CD4-positive, alpha-beta T cell treated with Interleukin-12 subunit alpha and Interleukin-12 subunit beta, for 1 hour (primary cell): ENCODE measurements at regions not wholly inside any gene's neighbourhood (a gene's known extent, or its start where the extent isn't known, plus 50 kb on each side); places are given as distances from the start of the nearest gene placed in this dataset.

Experiments used
- DNase-seq: peaks from one replicate; pipeline ENCODE4 v3.0.0-alpha.2; 2020

DNA sequence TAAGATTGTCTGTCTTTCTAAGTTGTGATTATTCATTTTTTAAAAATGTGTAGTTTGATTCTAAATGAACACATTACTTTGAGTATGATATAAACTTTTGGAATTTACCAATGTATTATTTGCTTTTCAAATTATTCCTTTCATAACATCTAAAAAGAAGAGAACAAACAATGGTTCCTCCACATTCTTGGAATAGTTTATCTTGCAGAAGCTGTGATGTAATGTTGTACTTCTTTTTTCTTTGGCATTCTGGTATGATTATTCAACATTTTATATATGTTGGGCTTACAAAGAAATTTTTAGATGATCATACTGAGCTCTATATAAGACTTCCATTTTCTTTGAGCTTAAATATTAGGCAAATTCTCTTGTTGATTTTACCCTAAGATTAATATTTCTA is 419.2 kb downstream of the DIPK2A start:
- DNase-seq = no peak

- no peak for DNase-seq
Observed at GRCh38 chr3:144391236-144391635, 419.6 kb downstream of the DIPK2A start.

- no peak for DNase-seq
Observed at GRCh38 chr3:144394032-144394431, 422.4 kb downstream of the DIPK2A start.

DNA sequence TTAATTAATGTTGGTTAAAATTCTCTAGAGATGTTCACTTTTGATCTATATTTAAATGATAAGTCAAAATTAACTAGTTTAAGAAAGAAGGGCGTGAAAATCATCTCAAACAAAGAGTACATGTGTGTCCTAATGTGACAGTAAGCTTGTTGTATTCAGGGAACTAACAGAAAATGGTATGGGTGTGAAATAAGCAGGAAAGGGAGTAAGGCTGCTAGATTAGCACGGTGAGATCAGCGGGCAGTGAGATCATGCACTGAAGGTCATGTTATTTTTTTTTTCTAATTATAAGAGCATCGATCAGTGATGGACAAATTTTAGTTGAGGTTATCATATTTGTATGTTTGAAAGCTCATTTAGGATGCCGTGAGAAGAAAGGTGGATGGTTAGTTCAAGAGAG is 430.8 kb downstream of the DIPK2A start:
- no peak for DNase-seq

DNA sequence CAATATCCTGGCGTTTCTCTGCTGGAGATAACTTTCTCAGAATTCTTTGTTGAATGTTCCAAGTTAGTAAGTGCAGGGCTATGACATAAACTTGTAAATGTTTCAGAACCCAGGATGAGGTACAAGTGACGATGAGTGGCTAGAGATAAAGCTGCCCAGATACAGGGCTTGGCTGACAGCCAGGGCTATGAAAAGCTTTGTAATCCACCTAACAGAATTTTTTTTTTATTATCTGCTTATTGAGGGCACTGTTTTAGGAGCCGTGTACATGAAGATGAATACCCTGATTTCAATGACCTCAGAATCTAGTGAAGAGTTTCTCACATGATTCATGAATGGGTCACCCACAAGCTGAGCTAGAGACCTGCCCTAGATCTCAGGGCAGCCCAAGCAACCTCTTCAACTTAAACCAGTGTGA is 431.4 kb downstream of the DIPK2A start:
- DNase-seq = no peak

DNA sequence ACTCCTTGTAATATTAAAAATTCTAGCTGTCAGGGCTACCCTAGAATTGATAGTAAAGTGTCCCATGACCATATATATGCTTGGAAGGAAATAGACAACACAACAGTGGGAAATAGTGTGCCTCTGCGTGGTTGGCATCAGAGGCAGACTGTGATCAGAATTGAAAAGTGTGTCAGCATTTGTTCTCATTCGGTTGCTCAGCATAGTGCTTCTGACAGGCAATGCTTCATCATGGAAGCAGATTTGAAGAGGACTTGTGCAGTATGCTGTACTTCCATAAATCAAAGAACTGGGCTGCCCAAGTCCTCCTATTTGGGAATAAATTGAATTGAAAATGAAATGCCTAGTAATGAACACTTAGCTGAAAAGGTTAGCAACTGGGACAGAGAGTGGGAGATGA is 435.7 kb downstream of the DIPK2A start:
- DNase-seq = no peak

DNA sequence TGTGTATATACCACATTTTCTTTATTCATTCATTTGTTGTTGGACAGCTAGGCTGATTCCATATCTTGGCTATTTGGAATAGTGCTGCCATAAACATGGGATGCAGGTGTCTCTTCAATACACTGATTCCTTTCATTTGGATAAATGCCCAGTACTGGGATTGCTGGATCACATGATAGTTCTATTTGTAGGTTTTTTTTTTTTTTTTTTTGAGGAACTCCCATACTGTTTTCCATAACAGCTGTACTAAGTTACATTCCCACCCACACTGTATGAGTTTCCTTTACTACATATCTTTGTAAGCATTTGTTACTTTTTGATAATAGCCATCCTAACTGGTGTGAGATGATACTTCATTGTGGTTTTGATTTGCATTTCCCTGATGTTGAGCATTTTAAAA is 437.7 kb downstream of the DIPK2A start:
- no peak for DNase-seq

DNA sequence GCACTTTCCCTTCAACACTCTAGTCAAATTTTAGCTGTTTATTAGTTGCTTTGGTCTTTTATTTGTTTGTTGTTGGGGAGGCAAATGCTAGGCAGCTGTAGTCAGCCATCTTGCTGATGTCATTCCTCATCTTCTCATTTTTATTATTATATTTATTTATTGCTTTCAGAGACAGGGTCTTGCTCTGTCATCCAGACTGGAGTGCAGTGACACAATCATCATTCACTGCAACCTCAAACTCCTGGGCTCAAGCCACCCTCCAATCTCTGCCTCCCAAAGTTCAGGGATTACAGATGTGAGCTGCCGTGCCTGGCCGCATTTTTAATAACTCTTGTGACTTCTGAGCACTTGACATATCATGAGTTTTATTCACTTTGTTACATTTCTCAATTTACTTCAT is 441.4 kb downstream of the DIPK2A start:
- DNase-seq = no peak

GRCh38 chr3:144415492-144415891 is 443.9 kb downstream of the DIPK2A start:
- no peak for DNase-seq

DNA sequence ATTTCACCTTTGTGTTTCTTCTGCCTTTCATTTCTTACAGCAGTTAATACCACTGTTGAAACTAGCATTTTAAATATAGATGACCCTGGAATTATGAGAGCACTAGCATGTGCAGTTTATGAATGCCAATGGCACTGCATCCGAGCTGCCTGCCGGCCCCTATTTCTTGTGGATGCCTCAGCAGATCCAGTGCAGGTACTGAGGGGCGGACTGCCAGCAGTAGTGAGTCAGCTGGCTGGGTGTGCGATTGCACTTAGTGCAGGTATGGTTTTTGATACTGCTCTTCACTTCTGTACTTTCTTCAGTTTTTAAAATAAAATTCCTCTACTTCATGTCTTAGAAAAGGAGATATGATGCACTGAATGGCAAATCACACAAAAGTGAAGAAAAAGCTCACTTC is 453.0 kb downstream of the DIPK2A start:
- no peak for DNase-seq

DNA sequence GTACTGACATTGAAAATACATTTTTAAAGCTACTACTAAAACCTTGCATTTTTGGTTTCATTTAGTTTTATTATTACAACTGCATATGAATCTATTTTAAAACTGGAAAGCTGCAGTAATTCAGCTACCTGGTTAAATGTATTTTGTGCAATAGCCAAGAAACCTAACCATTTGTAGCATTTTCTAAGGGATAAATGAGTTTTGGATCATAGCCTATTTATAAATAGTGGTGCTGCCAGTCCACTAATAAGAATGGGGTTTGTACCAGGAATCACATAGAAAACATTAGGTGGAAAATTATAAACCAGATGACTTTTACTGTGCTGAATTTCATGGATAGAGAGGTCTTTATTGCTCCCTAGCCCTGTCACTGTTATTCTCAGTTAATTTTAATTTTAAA is 454.7 kb downstream of the DIPK2A start:
- DNase-seq = no peak

DNA sequence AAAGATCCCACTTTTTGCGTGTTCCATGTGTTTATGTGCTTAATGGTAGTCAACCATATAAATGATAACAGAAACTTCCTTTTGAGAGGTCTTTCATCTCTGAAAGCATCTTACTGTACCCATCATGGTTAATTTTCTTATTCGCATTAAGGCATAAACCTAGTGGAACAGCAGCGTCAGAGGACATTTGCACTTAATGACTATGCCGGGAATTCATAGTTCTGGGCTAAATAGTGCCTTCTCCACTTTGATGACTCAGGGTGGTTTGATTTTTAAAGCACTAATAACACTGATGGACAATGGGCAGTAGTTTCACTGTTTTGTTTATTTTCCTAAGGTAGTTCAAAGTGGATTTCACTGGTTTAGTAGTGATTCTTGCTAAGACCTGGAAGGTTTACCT is 455.3 kb downstream of the DIPK2A start:
- DNase-seq = no peak

- no peak for DNase-seq
Observed at GRCh38 chr3:144429719-144430121, 458.1 kb downstream of the DIPK2A start.

- DNase-seq = no peak
Observed at GRCh38 chr3:144431134-144431533, 459.5 kb downstream of the DIPK2A start.

GRCh38 chr3:144433006-144433405 is 461.4 kb downstream of the DIPK2A start:
- DNase-seq = no peak

DNA sequence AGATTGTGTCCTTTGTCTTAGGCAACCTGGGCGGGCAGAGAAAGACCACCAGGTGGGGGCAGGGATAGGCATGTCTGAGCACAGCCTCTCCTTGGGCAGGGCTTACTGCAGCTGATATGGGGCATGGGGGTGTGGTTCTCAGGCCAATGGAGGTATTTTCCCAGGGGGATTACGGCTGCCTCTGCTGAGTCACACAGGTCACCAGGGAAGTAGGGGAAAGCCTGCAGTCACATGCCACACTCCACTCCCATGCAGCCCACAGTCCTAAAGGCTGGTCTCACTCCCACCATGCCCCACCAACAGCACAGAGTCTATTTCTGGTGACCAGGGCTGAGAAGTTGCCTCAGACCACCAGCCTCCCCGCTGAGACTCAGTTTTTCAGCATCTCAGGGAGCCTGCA is 466.4 kb downstream of the DIPK2A start:
- DNase-seq = no peak

DNA sequence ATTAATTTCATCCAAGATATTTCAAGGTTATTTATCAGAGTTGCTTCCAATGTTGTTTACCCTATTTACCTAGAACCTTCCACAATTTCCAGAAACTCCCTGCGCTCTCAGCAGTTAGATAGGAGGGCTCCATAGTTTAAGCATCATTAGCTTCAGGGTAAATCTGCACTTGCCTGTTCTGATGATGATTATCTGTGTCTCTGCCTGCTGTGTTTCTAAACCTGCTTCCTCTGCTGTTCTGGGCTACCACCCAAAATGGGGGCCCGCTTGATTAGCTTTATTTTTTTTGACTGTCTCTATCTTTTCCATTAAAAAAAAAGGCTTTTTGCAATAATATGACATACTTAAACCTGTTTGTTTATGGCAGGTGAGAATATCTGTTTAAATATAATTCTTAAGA is 472.4 kb downstream of the DIPK2A start:
- no peak for DNase-seq

DNA sequence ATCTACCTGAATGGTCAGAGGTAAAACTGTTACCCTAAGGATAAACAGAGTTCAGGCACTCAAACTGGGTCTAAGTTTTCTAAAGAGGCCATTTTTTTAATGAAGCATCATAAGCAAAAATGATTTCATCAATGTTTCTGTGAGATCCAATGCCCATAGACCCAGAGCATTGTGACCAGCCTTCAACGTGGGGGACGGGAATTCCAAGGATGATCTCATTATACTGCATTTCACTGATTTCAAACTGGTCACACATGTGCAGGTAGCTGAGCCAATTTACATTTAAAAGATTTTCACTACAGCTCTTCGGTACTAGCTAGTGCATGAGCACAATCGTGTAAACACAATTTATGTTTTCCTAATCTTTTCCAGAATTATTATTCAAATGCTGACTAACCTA is 472.9 kb downstream of the DIPK2A start:
- DNase-seq = no peak

GRCh38 chr3:144455841-144456440 is 484.3 kb downstream of the DIPK2A start:
- DNase-seq = no peak

- no peak for DNase-seq
Observed at GRCh38 chr3:144457758-144458157, 486.1 kb downstream of the DIPK2A start.

DNA sequence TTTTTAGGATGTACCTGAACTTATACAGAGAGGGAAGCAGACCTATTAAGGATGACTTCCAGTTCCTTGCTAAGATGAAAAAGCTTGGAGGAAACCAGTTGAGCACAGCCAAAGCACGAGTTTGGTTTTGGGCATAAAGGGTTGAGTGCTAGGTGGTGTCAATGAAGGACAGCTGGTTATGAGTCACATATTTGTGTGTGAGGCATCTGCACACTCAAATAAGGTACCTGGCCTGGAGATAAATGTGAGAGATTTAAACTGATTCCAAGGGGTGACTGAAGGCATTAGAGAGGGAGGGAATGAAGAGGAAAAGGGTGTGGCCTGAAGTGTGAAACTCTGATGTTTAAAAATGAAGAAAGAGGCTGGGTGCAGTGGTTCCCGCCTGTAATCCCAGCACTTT is 486.7 kb downstream of the DIPK2A start:
- DNase-seq = no peak

DNA sequence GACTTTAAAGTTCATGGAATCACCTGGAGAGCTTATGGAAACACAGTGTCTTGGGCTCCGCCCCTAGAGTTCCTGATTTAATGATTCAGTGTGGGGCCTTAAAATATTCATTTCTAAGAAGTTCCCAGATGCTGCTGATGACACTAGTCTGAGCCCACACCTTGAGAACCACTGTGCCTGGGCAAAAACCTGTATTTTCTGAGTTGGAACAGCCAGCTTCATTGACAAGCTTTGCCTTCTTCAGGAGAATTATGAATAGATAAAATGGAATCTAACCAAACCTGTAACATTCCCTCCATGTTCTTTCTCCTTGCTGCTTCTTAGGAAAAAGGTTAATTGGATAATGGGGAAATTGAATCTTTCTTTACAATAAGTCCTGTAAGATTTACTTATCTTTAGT is 490.7 kb downstream of the DIPK2A start:
- no peak for DNase-seq

DNA sequence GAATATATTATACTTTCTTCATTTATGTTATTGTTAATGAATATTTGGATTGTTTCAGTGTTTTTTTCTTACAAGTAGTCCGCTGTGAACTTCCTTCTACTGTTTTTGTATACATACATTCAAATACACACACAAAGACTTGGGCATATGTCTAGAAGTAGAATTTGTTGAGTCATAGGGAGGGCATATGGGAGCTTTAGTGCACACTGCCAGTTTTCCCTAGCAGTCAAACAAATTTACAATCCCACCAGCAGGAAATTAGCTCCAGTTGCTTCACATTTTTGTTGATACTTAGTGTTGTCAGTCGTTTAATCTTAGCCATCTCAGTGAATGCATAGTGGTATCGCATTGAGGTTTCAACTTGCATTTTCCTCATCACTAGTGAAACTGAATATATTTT is 492.3 kb downstream of the DIPK2A start:
- DNase-seq = no peak

DNA sequence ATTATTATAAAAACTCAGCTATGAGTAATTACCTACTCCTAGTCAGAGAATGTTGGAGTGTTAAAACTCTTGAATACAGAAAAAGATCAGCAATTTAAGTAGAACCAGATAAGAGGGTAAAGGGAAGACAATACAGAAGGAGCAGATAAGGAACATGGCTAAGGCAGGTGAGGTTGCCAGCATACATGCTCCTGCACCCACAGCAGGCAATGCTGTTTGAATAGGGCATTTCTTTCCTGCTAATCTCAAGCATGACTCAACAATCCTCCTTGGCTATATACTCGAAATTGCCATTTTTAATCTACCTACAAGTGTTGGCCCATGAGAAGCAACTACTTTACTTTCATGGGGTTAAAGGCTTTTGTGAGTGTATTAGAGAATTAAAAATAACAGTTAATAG is 494.5 kb downstream of the DIPK2A start:
- DNase-seq = no peak

- no peak for DNase-seq
Observed at GRCh38 chr3:144466540-144466939, 494.9 kb downstream of the DIPK2A start.

GRCh38 chr3:144470666-144471065 is 499.0 kb downstream of the DIPK2A start:
- DNase-seq = no peak
